HL-60 (cell line): ENCODE measurements at regions not wholly inside any gene's neighbourhood (a gene's known extent, or its start where the extent isn't known, plus 50 kb on each side); places are given as distances from the start of the nearest gene placed in this dataset.
A peak's percentile ranks its signal among the peaks of the same experiment; 100 is the strongest.

ENCODE experiments used
- DNase-seq, 2 experiments: peaks; one replicate each; pipeline ENCODE4 v3.0.0-alpha.2; 2010 to 2020; ENCODE audit warnings: low read depth in 1 of 2, low spot score in 1 of 2
- H3K27ac ChIP-seq: fragments of 250-450 bp; sonication (Bioruptor Pico); replicated peaks from 2 replicates; pipeline ENCODE4 v1.5.1; 2020; ENCODE audit warnings: mild to moderate bottlenecking, moderate library complexity
- H3K27me3 ChIP-seq: fragments of 250-450 bp; sonication (Bioruptor Pico); 2 replicates; pipeline ENCODE4 v1.5.1; 2021; ENCODE audit warnings: mild to moderate bottlenecking, moderate library complexity; ENCODE audit not compliant: insufficient read depth, poor library complexity, severe bottlenecking
- H3K4me3 ChIP-seq: replicated peaks from 2 replicates; pipeline ENCODE4 v1.5.1; 2011; ENCODE audit warnings: mild to moderate bottlenecking, control low read depth, low read length; ENCODE audit not compliant: insufficient read depth
- CTCF ChIP-seq: IDR thresholded peaks from one replicate; pipeline ENCODE4 v1.5.1; 2011; ENCODE audit warnings: low read length, control low read depth, inconsistent platforms; ENCODE audit not compliant: insufficient read depth
- GABPA ChIP-seq: IDR thresholded peaks from 2 replicates; pipeline ENCODE4 v1.6.1; 2012; ENCODE audit warnings: low read depth
- POLR2AphosphoS5 ChIP-seq: IDR thresholded peaks from 2 replicates; pipeline ENCODE4 v1.6.1; 2012; ENCODE audit warnings: low read depth
- REST ChIP-seq: IDR thresholded peaks from 2 replicates; pipeline ENCODE4 v1.6.1; 2012; ENCODE audit warnings: low read depth; ENCODE audit not compliant: insufficient replicate concordance
- SPI1 ChIP-seq: IDR thresholded peaks from 2 replicates; pipeline ENCODE4 v1.6.1; 2012; ENCODE audit warnings: low read depth, mild to moderate bottlenecking, borderline replicate concordance

GRCh38 chr7:17487343-17487742 lies 188.9 kb downstream of the AHR start:
- no peak overlapping the region for H3K4me3 ChIP-seq
- no peak for DNase-seq
- H3K27ac ChIP-seq, result no peak overlapping the region
- TF ChIP-seq SPI1 (no peak), CTCF (no peak), REST (no peak), GABPA (no peak), POLR2AphosphoS5 (no peak)
- H3K27me3 ChIP-seq, result no peaks in the 10 kb centered on the region

- peak in 1 of 2 experiments; percentile 3 for DNase-seq
- TF ChIP-seq CTCF (no peak), POLR2AphosphoS5 (no peak), GABPA (no peak), SPI1 (peak; percentile 77), REST (no peak)
- H3K4me3 ChIP-seq, result no peak overlapping the region
- no peak overlapping the region for H3K27ac ChIP-seq
- no peaks in the 10 kb centered on the region for H3K27me3 ChIP-seq
These were observed 190.4 kb downstream of the AHR start for GRCh38 chr7:17488829-17489228.

GRCh38 chr7:17489961-17490360 lies 191.5 kb downstream of the AHR start:
- no peak overlapping the region for H3K4me3 ChIP-seq
- no peak overlapping the region for H3K27ac ChIP-seq
- no peaks in the 10 kb centered on the region for H3K27me3 ChIP-seq
- TF ChIP-seq CTCF (no peak), REST (no peak), GABPA (no peak), SPI1 (no peak), POLR2AphosphoS5 (no peak)
- no peak for DNase-seq
